Fibroblast of lung (primary cell): ENCODE measurements at regions not wholly inside any gene's neighbourhood (a gene's known extent, or its start where the extent isn't known, plus 50 kb on each side); places are given as distances from the start of the nearest gene placed in this dataset.
A peak's percentile ranks its signal among the peaks of the same experiment; 100 is the strongest.

Experiments used
- DNase-seq, 2 donors: peaks; one replicate each; pipeline versions ENCODE4 v3.0.0 to v3.0.0-alpha.2; 2010; ENCODE audit warnings: low read depth in 2 of 2
- H2AFZ ChIP-seq: 2 replicates; pipeline ENCODE4 v1.5.1; 2012; ENCODE audit warnings: low read length, control low read depth, inconsistent platforms
- H3K27ac ChIP-seq: 2 replicates; pipeline ENCODE4 v1.5.1; 2011; ENCODE audit warnings: low read length, control low read depth; ENCODE audit not compliant: insufficient read depth
- H3K27me3 ChIP-seq: 2 replicates; pipeline ENCODE4 v1.5.1; 2011; ENCODE audit warnings: mild to moderate bottlenecking, low read length; ENCODE audit not compliant: control insufficient read depth, insufficient read depth
- H3K36me3 ChIP-seq: 2 replicates; pipeline ENCODE4 v1.5.1; 2011; ENCODE audit warnings: low read length; ENCODE audit not compliant: control insufficient read depth, insufficient read depth
- H3K4me1 ChIP-seq: 2 replicates; pipeline ENCODE4 v1.5.1; 2011; ENCODE audit warnings: low read length; ENCODE audit not compliant: control insufficient read depth, insufficient read depth; ENCODE audit errors: extremely low read depth
- H3K4me2 ChIP-seq: 2 replicates; pipeline ENCODE4 v1.5.1; 2011; ENCODE audit warnings: low read length, control low read depth; ENCODE audit not compliant: insufficient read depth; ENCODE audit errors: extremely low read depth
- H3K4me3 ChIP-seq, 4 experiments: fragments of 200-600 bp in 1 of 4; sonication (generic) in 1 of 4; replicated peaks in 1 of 4; 2 replicates each; pipeline ENCODE4 v1.5.1; 2011 to 2016; ENCODE audit warnings: low read length in 4 of 4, low read depth in 3 of 4, mild to moderate bottlenecking in 3 of 4, control low read depth in 2 of 4, inconsistent platforms in 1 of 4, mixed read lengths in 1 of 4; ENCODE audit not compliant: insufficient read depth in 1 of 4; ENCODE audit errors: control extremely low read depth in 1 of 4
- H3K79me2 ChIP-seq: 2 replicates; pipeline ENCODE4 v1.5.1; 2012; ENCODE audit warnings: mild to moderate bottlenecking, low read length, inconsistent platforms; ENCODE audit not compliant: control insufficient read depth, insufficient read depth
- H3K9ac ChIP-seq: 2 replicates; pipeline ENCODE4 v1.5.1; 2011; ENCODE audit warnings: mild to moderate bottlenecking, low read length, control low read depth; ENCODE audit not compliant: insufficient read depth
- H3K9me3 ChIP-seq: 2 replicates; pipeline ENCODE4 v1.5.1; 2012; ENCODE audit warnings: low read depth, low read length; ENCODE audit not compliant: control insufficient read depth, insufficient read depth
- H4K20me1 ChIP-seq: 2 replicates; pipeline ENCODE4 v1.5.1; 2011; ENCODE audit warnings: low read length; ENCODE audit not compliant: control insufficient read depth, insufficient read depth; ENCODE audit errors: extremely low read depth
- CTCF ChIP-seq, 2 donors: IDR thresholded peaks in 1 of 2; conservative IDR thresholded peaks in 1 of 2; 1 replicate in 1 of 2; 2 replicates in 1 of 2; pipeline ENCODE4 v1.5.1; 2011 to 2012; ENCODE audit warnings: low read length in 2 of 2, control low read depth in 1 of 2, inconsistent platforms in 1 of 2, low read depth in 1 of 2, mild to moderate bottlenecking in 1 of 2
- EZH2 ChIP-seq: IDR thresholded peaks from 2 replicates; pipeline ENCODE4 v1.5.1; 2012; ENCODE audit warnings: low read length, control low read depth, mild to moderate bottlenecking; ENCODE audit errors: missing control alignments

- no peaks in the 10 kb centered on the region for H3K79me2 ChIP-seq
- H4K20me1 ChIP-seq: no peaks in the 10 kb centered on the region
- H3K27ac ChIP-seq: no peak overlapping the region
- H3K4me1 ChIP-seq: no peaks in the 10 kb centered on the region
- no peaks in the 10 kb centered on the region for H3K36me3 ChIP-seq
- no peak overlapping the region for H3K4me3 ChIP-seq
- H3K27me3 ChIP-seq: no peaks in the 10 kb centered on the region
- DNase-seq: no peak
- no peak overlapping the region for H3K4me2 ChIP-seq
- no peaks in the 10 kb centered on the region for H3K9me3 ChIP-seq
- H2AFZ ChIP-seq: no peak overlapping the region
- TF ChIP-seq EZH2: no peak
- TF ChIP-seq CTCF (conservative IDR thresholded peaks at IDR 0.05 in 1 of 2, IDR thresholded peaks at IDR 0.05 in 1 of 2; ENCODE audit: low read depth in 1 of 2, low read length in 2 of 2): no peak
- no peak overlapping the region for H3K9ac ChIP-seq
Observed at GRCh38 chr2:220882507-220882906, 689.6 kb downstream of the EPHA4 start.

GRCh38 chr2:220885593-220885992, 686.5 kb downstream of the EPHA4 start:
- Histone ChIP-seq H3K9me3 (no peaks in the 10 kb centered on the region), H3K27ac (no peak overlapping the region), H3K79me2 (no peaks in the 10 kb centered on the region), H3K4me3 (no peak overlapping the region), H2AFZ (no peak overlapping the region), H3K4me2 (no peak overlapping the region), H3K4me1 (no peaks in the 10 kb centered on the region), H4K20me1 (no peaks in the 10 kb centered on the region), H3K9ac (no peak overlapping the region), H3K36me3 (no peaks in the 10 kb centered on the region), H3K27me3 (no peaks in the 10 kb centered on the region)
- DNase-seq: no peak
- no peak for TF ChIP-seq CTCF (conservative IDR thresholded peaks at IDR 0.05 in 1 of 2, IDR thresholded peaks at IDR 0.05 in 1 of 2; ENCODE audit: low read depth in 1 of 2, low read length in 2 of 2)
- TF ChIP-seq EZH2: no peak

GRCh38 chr2:220887271-220887870, 684.7 kb downstream of the EPHA4 start:
- Histone ChIP-seq H3K9me3 (no peaks in the 10 kb centered on the region), H3K36me3 (no peaks in the 10 kb centered on the region), H3K9ac (no peak overlapping the region), H3K27me3 (no peaks in the 10 kb centered on the region), H2AFZ (peak overlapping the region; percentile 24), H3K4me2 (no peak overlapping the region), H3K4me1 (no peaks in the 10 kb centered on the region), H3K79me2 (no peaks in the 10 kb centered on the region), H3K27ac (no peak overlapping the region), H3K4me3 (no peak overlapping the region), H4K20me1 (no peaks in the 10 kb centered on the region)
- no peak for TF ChIP-seq CTCF (conservative IDR thresholded peaks at IDR 0.05 in 1 of 2, IDR thresholded peaks at IDR 0.05 in 1 of 2; ENCODE audit: low read depth in 1 of 2, low read length in 2 of 2)
- no peak for TF ChIP-seq EZH2
- peak in 1 of 2 donors; percentile 81 for DNase-seq
